GM23338 (cell line): ENCODE measurements at regions not wholly inside any gene's neighbourhood (a gene's known extent, or its start where the extent isn't known, plus 50 kb on each side); places are given as distances from the start of the nearest gene placed in this dataset.

Experiments
- ATAC-seq: fragments of 200-7000 bp; cut with Tn5 transposase; 3 replicates; pipeline ENCODE4 v1.9.1; 2020
- DNase-seq: peaks from one replicate; pipeline ENCODE4 v3.0.0-alpha.2; 2015; ENCODE audit warnings: low spot score
- H2AFZ ChIP-seq: fragments of 200-600 bp; sonication (generic); 2 replicates; pipeline ENCODE4 v1.8.0; 2016; ENCODE audit warnings: antibody characterized with exemption, mild to moderate bottlenecking, moderate library complexity
- H3F3A ChIP-seq: fragments of 200-600 bp; sonication (generic); replicated peaks from 2 replicates; pipeline ENCODE4 v1.8.0; 2017; ENCODE audit warnings: antibody characterized with exemption, mixed run types, low read depth
- H3K27ac ChIP-seq: fragments of 200-600 bp; sonication (generic); 2 replicates; pipeline ENCODE4 v1.6.1; 2016; ENCODE audit warnings: low read depth
- H3K27me3 ChIP-seq: fragments of 200-600 bp; sonication (generic); 2 replicates; pipeline ENCODE4 v1.8.0; 2016; ENCODE audit warnings: mild to moderate bottlenecking, mixed run types, moderate library complexity; ENCODE audit not compliant: insufficient read depth
- H3K36me3 ChIP-seq: fragments of 200-600 bp; sonication (generic); 2 replicates; pipeline ENCODE4 v1.8.0; 2016; ENCODE audit warnings: mild to moderate bottlenecking; ENCODE audit not compliant: insufficient read depth
- H3K4me1 ChIP-seq: fragments of 200-600 bp; sonication (generic); 2 replicates; pipeline ENCODE4 v1.8.0; 2016; ENCODE audit warnings: mild to moderate bottlenecking, moderate library complexity; ENCODE audit not compliant: insufficient read depth
- H3K4me2 ChIP-seq: fragments of 200-600 bp; sonication (generic); 2 replicates; pipeline ENCODE4 v1.7.1; 2017; ENCODE audit warnings: mixed run types
- H3K4me3 ChIP-seq: fragments of 200-600 bp; sonication (generic); 2 replicates; pipeline ENCODE4 v1.6.1; 2016; ENCODE audit warnings: mixed run types
- H3K79me2 ChIP-seq: fragments of 200-600 bp; sonication (generic); replicated peaks from 2 replicates; pipeline ENCODE4 v1.8.0; 2017; ENCODE audit warnings: mild to moderate bottlenecking; ENCODE audit not compliant: insufficient read depth
- H3K9me2 ChIP-seq: fragments of 200-600 bp; sonication (generic); 2 replicates; pipeline ENCODE4 v1.8.0; 2017; ENCODE audit not compliant: insufficient read depth
- H4K20me1 ChIP-seq: fragments of 200-600 bp; sonication (generic); replicated peaks from 2 replicates; pipeline ENCODE4 v1.8.0; 2017; ENCODE audit warnings: mild to moderate bottlenecking; ENCODE audit not compliant: insufficient read depth
- H3K27ac Mint-ChIP-seq: 2 replicates; pipeline ENCODE4 v1.8.0; 2020; ENCODE audit warnings: inconsistent platforms, mild to moderate bottlenecking, moderate library complexity, mixed read lengths
- H3K27me3 Mint-ChIP-seq: 3 replicates; pipeline ENCODE4 v1.8.0; 2022; ENCODE audit warnings: low read depth, mild to moderate bottlenecking, moderate library complexity, mixed read lengths, inconsistent platforms; ENCODE audit not compliant: insufficient read depth, poor library complexity
- H3K36me3 Mint-ChIP-seq: 3 replicates; pipeline ENCODE4 v1.8.0; 2021; ENCODE audit warnings: low read depth, mild to moderate bottlenecking, inconsistent platforms, moderate library complexity, mixed read lengths
- H3K4me1 Mint-ChIP-seq: 3 replicates; pipeline ENCODE4 v1.8.0; 2020; ENCODE audit warnings: mild to moderate bottlenecking, inconsistent platforms, mixed read lengths
- H3K4me3 Mint-ChIP-seq: 3 replicates; pipeline ENCODE4 v1.8.0; 2021; ENCODE audit warnings: moderate library complexity, mild to moderate bottlenecking, inconsistent platforms, mixed read lengths
- H3K9me3 Mint-ChIP-seq: 3 replicates; pipeline ENCODE4 v1.8.0; 2020; ENCODE audit warnings: moderate library complexity, mild to moderate bottlenecking, inconsistent platforms, mixed read lengths
- CREB1 ChIP-seq: fragments of 250-450 bp; sonication (Bioruptor Pico); IDR thresholded peaks from 2 replicates; pipeline ENCODE4 v1.5.0; 2020; ENCODE audit warnings: low read depth, mild to moderate bottlenecking, moderate library complexity
- EZH2 ChIP-seq: fragments of 200-600 bp; sonication (generic); IDR thresholded peaks from one replicate; pipeline ENCODE4 v1.8.0; 2017; ENCODE audit warnings: antibody characterized with exemption, mild to moderate bottlenecking, low read depth; ENCODE audit not compliant: unreplicated experiment
- EZH2phosphoT487 ChIP-seq: fragments of 200-600 bp; sonication (generic); IDR thresholded peaks from one replicate; pipeline ENCODE4 v1.8.1; 2018; ENCODE audit warnings: antibody characterized with exemption; ENCODE audit not compliant: unreplicated experiment
- JUNB ChIP-seq: IDR thresholded peaks from one replicate; pipeline ENCODE4 v1.6.1; 2016; ENCODE audit warnings: antibody characterized with exemption; ENCODE audit not compliant: unreplicated experiment
- NANOG ChIP-seq: IDR thresholded peaks from 2 replicates; pipeline ENCODE4 v1.6.1; 2016; ENCODE audit warnings: antibody characterized with exemption, borderline replicate concordance
- POLR2AphosphoS5 ChIP-seq: IDR thresholded peaks from 2 replicates; pipeline ENCODE4 v1.6.1; 2016; ENCODE audit warnings: antibody characterized with exemption, low read depth
- REST ChIP-seq: IDR thresholded peaks from one replicate; pipeline ENCODE4 v1.6.1; 2018; ENCODE audit warnings: antibody characterized with exemption; ENCODE audit not compliant: unreplicated experiment
- STAT1 ChIP-seq: IDR thresholded peaks from one replicate; pipeline ENCODE4 v1.6.1; 2016; ENCODE audit warnings: antibody characterized with exemption; ENCODE audit not compliant: unreplicated experiment
- ZNF114 ChIP-seq: fragments of 250-450 bp; sonication (Bioruptor Pico); IDR thresholded peaks from 2 replicates; pipeline ENCODE4 v1.5.0; 2020; ENCODE audit warnings: mild to moderate bottlenecking, moderate library complexity
- ZNF331 ChIP-seq: fragments of 250-450 bp; sonication (Bioruptor Pico); IDR thresholded peaks from 2 replicates; pipeline ENCODE4 v1.5.0; 2020; ENCODE audit warnings: low read depth, mild to moderate bottlenecking, moderate library complexity
- ZNF462 ChIP-seq: fragments of 250-450 bp; sonication (Bioruptor Pico); IDR thresholded peaks from 2 replicates; pipeline ENCODE4 v1.5.0; 2020; ENCODE audit warnings: mild to moderate bottlenecking, moderate library complexity
- TF ChIP-seq, protein P1 (sequence below), 2 experiments: fragments of 200-600 bp in 1 of 2; sonication (generic) in 1 of 2; conservative IDR thresholded peaks; 2 replicates each; pipeline versions ENCODE4 v1.5.1 to v1.6.1; 2016 to 2017; ENCODE audit warnings: antibody characterized with exemption in 2 of 2, low read depth in 2 of 2, mild to moderate bottlenecking in 2 of 2, moderate library complexity in 1 of 2
- TF ChIP-seq, protein P2 (sequence below): IDR thresholded peaks from 2 replicates; pipeline ENCODE4 v1.6.1; 2016; ENCODE audit warnings: antibody characterized with exemption

DNA sequence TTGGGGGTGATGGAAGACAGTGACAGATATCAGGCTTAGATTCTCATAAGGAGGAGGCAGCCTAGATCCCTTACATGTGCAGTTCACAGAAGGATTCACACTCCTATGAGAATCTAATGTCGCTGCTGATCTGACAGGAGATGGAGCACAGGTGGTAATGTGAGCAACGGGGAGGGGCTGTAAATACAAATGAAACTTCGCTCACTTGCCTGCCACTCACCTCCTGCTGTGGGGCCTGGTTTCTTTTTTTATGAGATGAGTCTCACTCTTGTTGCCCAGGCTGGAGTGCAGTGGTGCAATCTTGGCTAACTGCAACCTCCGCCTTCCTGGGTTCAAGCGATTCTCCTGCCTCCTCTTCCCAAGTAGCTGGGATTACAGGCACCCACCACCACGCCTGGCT is 258.6 kb downstream of the EN1 start:
- Histone ChIP-seq H4K20me1 (no peaks in the 10 kb centered on the region), H3F3A (no peaks in the 10 kb centered on the region), H3K4me3 (no peak overlapping the region), H2AFZ (no peak overlapping the region), H3K9me2 (no peaks in the 10 kb centered on the region), H3K27me3 (no peaks in the 10 kb centered on the region), H3K4me1 (peaks cover 14% of the 10 kb centered on the region), H3K79me2 (no peaks in the 10 kb centered on the region), H3K36me3 (no peaks in the 10 kb centered on the region), H3K27ac (no peak overlapping the region), H3K4me2 (no peak overlapping the region)
- peaks cover 19% of the 10 kb centered on the region for H3K4me1 Mint-ChIP-seq
- ATAC-seq (no peak), DNase-seq (no peak)
- H3K27me3 Mint-ChIP-seq = peaks cover 2% of the 10 kb centered on the region
- H3K27ac Mint-ChIP-seq = no peak overlapping the region
- no peaks in the 10 kb centered on the region for H3K9me3 Mint-ChIP-seq
- H3K36me3 Mint-ChIP-seq = no peaks in the 10 kb centered on the region; the same call in 2 of the 3 replicates
- H3K4me3 Mint-ChIP-seq = no peak overlapping the region
- TF ChIP-seq ZNF462 (CRISPR knock-in tag) (no peak), POLR2AphosphoS5 (no peak), NANOG (no peak), JUNB (no peak), ZNF114 (no peak), STAT1 (no peak), EZH2 (no peak), REST (no peak), CREB1 (no peak), ZNF331 (no peak), EZH2phosphoT487 (no peak)
- TF ChIP-seq, protein P1, sequence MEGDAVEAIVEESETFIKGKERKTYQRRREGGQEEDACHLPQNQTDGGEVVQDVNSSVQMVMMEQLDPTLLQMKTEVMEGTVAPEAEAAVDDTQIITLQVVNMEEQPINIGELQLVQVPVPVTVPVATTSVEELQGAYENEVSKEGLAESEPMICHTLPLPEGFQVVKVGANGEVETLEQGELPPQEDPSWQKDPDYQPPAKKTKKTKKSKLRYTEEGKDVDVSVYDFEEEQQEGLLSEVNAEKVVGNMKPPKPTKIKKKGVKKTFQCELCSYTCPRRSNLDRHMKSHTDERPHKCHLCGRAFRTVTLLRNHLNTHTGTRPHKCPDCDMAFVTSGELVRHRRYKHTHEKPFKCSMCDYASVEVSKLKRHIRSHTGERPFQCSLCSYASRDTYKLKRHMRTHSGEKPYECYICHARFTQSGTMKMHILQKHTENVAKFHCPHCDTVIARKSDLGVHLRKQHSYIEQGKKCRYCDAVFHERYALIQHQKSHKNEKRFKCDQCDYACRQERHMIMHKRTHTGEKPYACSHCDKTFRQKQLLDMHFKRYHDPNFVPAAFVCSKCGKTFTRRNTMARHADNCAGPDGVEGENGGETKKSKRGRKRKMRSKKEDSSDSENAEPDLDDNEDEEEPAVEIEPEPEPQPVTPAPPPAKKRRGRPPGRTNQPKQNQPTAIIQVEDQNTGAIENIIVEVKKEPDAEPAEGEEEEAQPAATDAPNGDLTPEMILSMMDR (conservative IDR thresholded peaks at IDR 0.05; ENCODE audit: low read depth in 2 of 2) = no peak
- TF ChIP-seq, protein P2, sequence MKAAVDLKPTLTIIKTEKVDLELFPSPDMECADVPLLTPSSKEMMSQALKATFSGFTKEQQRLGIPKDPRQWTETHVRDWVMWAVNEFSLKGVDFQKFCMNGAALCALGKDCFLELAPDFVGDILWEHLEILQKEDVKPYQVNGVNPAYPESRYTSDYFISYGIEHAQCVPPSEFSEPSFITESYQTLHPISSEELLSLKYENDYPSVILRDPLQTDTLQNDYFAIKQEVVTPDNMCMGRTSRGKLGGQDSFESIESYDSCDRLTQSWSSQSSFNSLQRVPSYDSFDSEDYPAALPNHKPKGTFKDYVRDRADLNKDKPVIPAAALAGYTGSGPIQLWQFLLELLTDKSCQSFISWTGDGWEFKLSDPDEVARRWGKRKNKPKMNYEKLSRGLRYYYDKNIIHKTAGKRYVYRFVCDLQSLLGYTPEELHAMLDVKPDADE = no peak
